ENCODE measurements at regions not wholly inside any gene's neighbourhood (a gene's known extent, or its start where the extent isn't known, plus 50 kb on each side); places are given as distances from the start of the nearest gene placed in this dataset.

GRCh38 chr6:159441704-159441981 lies 251.4 kb downstream of the SOD2 start:
- H4K20me1 ChIP-seq (ENCODE audit: insufficient read depth, low read length): no peaks in the 10 kb centered on the region
- peaks cover 3% of the 10 kb centered on the region; the same call in 1 of the 2 replicates for H3K27me3 ChIP-seq (ENCODE audit: insufficient read depth, low read length)

GRCh38 chr6:159440911-159441703 lies 251.9 kb downstream of the SOD2 start:
- no peak overlapping the region for H3K4me3 ChIP-seq (ENCODE audit: low read depth, low read length, poor library complexity, severe bottlenecking)
- H3K9ac ChIP-seq (ENCODE audit: low read length): no peak overlapping the region
- no peak overlapping the region for H2AFZ ChIP-seq (ENCODE audit: low read length)
- no peaks in the 10 kb centered on the region for H3K9me3 ChIP-seq (ENCODE audit: low read length)
- no peaks in the 10 kb centered on the region for H3K9me2 ChIP-seq (ENCODE audit: low read depth, low read length)
- H3K27ac ChIP-seq (ENCODE audit: low read depth, low read length, poor library complexity, severe bottlenecking): no peak overlapping the region
- H3K36me3 ChIP-seq (ENCODE audit: insufficient read depth, low read length): no peaks in the 10 kb centered on the region
- peaks cover 3% of the 10 kb centered on the region; the same call in 1 of the 2 replicates for H3K27me3 ChIP-seq (ENCODE audit: insufficient read depth, low read length)
- no peaks in the 10 kb centered on the region for H3K4me1 ChIP-seq (ENCODE audit: insufficient read depth, low read length, severe bottlenecking)
- no peaks in the 10 kb centered on the region for H3F3A ChIP-seq (ENCODE audit: insufficient read depth, low read length)
- no peaks in the 10 kb centered on the region for H3K79me2 ChIP-seq (ENCODE audit: insufficient read depth, low read length)
- TF ChIP-seq CTCF (IDR thresholded peaks at IDR 0.05; ENCODE audit: low read length) (no peak), EZH2 (IDR thresholded peaks at IDR 0.05; ENCODE audit: borderline replicate concordance, low read length) (no peak)
- no peak overlapping the region for H3K4me2 ChIP-seq (ENCODE audit: low read length)
- no peaks in the 10 kb centered on the region for H4K20me1 ChIP-seq (ENCODE audit: insufficient read depth, low read length)

More at GRCh38 chr6:159441704-159441981, 251.4 kb downstream of the SOD2 start:
- TF ChIP-seq EZH2 (IDR thresholded peaks at IDR 0.05; ENCODE audit: borderline replicate concordance, low read length): no peak
- TF ChIP-seq CTCF (IDR thresholded peaks at IDR 0.05; ENCODE audit: low read length): no peak
- Histone ChIP-seq H3K36me3 (ENCODE audit: insufficient read depth, low read length) (no peaks in the 10 kb centered on the region), H3F3A (ENCODE audit: insufficient read depth, low read length) (no peaks in the 10 kb centered on the region), H3K9ac (ENCODE audit: low read length) (no peak overlapping the region), H3K9me3 (ENCODE audit: low read length) (no peaks in the 10 kb centered on the region), H3K79me2 (ENCODE audit: insufficient read depth, low read length) (no peaks in the 10 kb centered on the region), H2AFZ (ENCODE audit: low read length) (no peak overlapping the region), H3K4me3 (ENCODE audit: low read depth, low read length, poor library complexity, severe bottlenecking) (no peak overlapping the region), H3K27ac (ENCODE audit: low read depth, low read length, poor library complexity, severe bottlenecking) (no peak overlapping the region), H3K4me2 (ENCODE audit: low read length) (no peak overlapping the region), H3K4me1 (ENCODE audit: insufficient read depth, low read length, severe bottlenecking) (no peaks in the 10 kb centered on the region), H3K9me2 (ENCODE audit: low read depth, low read length) (no peaks in the 10 kb centered on the region)

GRCh38 chr6:159440349-159440748 lies 252.7 kb downstream of the SOD2 start:
- TF ChIP-seq CTCF (IDR thresholded peaks at IDR 0.05; ENCODE audit: low read length) (no peak), EZH2 (IDR thresholded peaks at IDR 0.05; ENCODE audit: borderline replicate concordance, low read length) (no peak)
- no peak overlapping the region for H3K4me3 ChIP-seq (ENCODE audit: low read depth, low read length, poor library complexity, severe bottlenecking)
- H3K9me2 ChIP-seq (ENCODE audit: low read depth, low read length): no peaks in the 10 kb centered on the region
- H3K9ac ChIP-seq (ENCODE audit: low read length): no peak overlapping the region
- no peaks in the 10 kb centered on the region for H3K36me3 ChIP-seq (ENCODE audit: insufficient read depth, low read length)
- no peaks in the 10 kb centered on the region for H3K79me2 ChIP-seq (ENCODE audit: insufficient read depth, low read length)
- H3K4me1 ChIP-seq (ENCODE audit: insufficient read depth, low read length, severe bottlenecking): no peaks in the 10 kb centered on the region
- no peak overlapping the region for H2AFZ ChIP-seq (ENCODE audit: low read length)
- H3K9me3 ChIP-seq (ENCODE audit: low read length): no peaks in the 10 kb centered on the region
- H3K4me2 ChIP-seq (ENCODE audit: low read length): no peak overlapping the region
- H3K27me3 ChIP-seq (ENCODE audit: insufficient read depth, low read length): peaks cover 3% of the 10 kb centered on the region; the same call in 1 of the 2 replicates
- H3F3A ChIP-seq (ENCODE audit: insufficient read depth, low read length): no peaks in the 10 kb centered on the region
- H4K20me1 ChIP-seq (ENCODE audit: insufficient read depth, low read length): no peaks in the 10 kb centered on the region
- H3K27ac ChIP-seq (ENCODE audit: low read depth, low read length, poor library complexity, severe bottlenecking): no peak overlapping the region
